GM19193 (cell line): ENCODE measurements at regions not wholly inside any gene's neighbourhood (a gene's known extent, or its start where the extent isn't known, plus 50 kb on each side); places are given as distances from the start of the nearest gene placed in this dataset.

Experiments
- POLR2A ChIP-seq: IDR thresholded peaks from 4 replicates; pipeline ENCODE4 v1.6.1; 2011; ENCODE audit not compliant: insufficient read depth, insufficient read length; ENCODE audit errors: extremely low read depth

DNA sequence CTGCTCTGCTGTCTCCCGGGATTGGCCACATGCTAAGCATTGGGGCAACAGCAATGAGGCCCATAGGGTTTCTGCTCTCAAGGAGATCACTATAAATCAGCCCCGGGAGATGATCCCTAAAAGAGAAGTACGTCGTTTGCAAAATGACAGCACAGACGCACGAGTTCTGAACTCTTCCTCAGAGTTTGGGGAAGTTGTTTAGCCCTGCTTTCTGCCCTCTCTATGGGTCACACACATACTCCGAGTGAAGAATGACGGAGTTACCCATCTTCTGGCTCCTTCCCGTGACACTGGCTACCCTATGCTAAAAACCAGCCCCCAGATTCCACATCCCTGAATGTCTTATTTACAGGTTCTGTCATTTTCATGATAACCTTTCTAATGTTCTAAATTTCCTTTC is 258.0 kb upstream of the PLEKHG7 start:
- peak; percentile 26 for TF ChIP-seq POLR2A

DNA sequence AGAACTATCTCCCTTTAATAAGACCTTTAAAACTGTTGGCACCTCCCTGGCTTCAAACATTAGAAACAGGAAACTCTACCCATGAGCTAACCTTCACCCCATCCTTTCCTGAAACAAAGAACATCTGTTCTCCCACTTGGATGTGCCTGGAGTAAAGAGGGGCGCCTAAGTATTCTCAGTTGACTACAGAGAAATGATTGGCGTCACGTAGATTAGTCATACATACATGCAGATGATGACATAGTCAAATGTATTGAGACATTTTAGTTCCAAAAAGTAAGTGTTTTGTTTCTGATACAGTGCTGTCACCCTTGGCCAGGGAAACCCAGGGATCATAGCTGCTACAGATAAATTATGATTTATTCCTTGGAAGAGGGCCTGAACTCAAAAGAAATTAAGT is 260.0 kb upstream of the PLEKHG7 start:
- TF ChIP-seq POLR2A = no peak

GRCh38 chr12:92440072-92440471 is 262.7 kb upstream of the PLEKHG7 start:
- TF ChIP-seq POLR2A = no peak

GRCh38 chr12:92439420-92439805 is 263.4 kb upstream of the PLEKHG7 start:
- no peak for TF ChIP-seq POLR2A

DNA sequence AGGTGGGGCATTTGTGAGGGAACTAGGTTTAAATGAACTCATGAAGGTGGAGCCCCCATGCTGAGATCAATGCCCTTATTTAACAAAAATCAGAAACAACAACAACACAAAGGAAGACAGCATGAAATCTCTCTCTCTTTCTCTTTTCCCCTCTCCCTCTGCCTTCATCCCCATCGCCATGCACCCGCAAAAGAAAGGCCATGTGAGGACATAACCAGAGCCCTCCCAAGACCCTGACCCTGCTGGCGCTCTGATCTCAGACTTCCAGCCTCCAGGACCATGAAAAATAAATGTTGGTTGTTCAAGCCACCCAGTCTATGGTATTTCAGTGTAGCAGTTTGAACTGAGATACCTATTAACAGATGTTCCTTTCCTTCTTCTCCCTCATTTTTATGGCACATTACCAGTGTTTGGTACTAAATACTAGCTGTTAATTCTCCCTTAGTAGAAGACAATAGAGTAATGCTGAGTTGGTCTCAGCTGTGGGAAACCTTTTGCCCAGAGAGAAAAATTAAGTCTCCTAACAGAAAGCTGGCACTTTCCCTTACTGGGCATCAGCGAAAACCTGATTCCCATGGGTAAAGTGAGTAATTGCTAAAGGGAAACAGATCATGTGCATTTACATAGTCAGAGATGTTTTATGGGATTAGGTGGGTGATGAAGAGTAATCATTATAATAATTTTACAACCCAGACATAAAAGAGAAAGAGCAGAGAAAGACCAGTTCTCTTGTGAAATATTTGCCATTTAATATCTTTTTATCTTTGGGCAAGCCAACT is 264.0 kb upstream of the PLEKHG7 start:
- no peak for TF ChIP-seq POLR2A

GRCh38 chr12:92437452-92437851 is 265.3 kb upstream of the PLEKHG7 start:
- no peak for TF ChIP-seq POLR2A

GRCh38 chr12:92436856-92437255 is 265.9 kb upstream of the PLEKHG7 start:
- no peak for TF ChIP-seq POLR2A

DNA sequence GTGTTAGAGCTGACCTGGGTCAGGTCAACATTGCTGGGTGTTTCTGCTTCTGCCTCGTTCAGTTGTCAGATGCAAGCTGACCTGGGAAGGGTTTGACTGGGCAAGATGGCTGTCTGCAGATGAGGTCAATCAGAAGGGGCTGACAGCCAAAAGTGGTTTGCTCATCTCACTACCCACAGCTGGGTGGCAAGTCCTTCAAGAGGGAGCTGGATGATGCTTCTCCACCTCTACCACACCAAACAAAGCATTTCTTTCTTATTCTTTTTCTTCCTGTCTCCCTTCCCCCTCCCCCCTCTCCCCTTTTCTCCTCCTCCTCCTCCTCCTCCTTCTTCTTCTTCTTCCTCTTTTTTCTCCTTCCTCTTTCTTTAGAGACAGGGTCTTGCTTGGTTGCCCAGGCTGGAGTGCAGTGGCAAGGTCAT is 268.2 kb upstream of the PLEKHG7 start:
- no peak for TF ChIP-seq POLR2A

DNA sequence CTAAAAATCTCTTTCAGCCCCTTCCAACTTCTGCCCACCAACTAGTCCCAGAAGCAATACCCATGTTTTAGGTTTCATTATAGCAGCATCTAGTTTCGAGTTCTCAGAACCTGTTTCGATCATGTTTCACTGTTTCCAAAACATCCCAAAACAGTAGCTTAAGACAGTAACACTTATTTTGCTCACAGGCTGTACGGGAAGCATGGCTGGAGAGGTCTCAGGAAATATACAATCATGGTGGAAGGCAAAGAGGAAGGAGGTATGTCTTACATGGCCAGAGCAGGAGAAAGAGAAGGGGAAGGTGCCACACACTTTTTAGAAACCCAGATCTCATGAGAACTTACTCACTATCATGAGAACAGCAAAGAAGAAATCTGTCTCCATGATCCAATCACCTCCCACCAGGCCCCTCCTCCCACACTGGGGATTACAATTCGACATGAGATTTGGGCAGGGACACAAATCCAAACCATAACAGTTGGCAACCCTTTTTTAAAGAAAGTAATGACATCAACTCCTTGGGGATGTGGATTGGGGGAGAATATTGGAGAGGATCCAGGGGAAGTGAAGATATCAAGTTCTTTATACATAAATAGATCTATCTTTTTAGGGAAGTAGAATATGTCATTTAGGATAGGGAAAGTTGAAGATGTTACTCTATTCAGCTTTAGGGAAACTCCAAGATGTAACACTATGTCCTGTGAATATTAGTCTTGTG is 269.9 kb upstream of the PLEKHG7 start:
- no peak for TF ChIP-seq POLR2A

DNA sequence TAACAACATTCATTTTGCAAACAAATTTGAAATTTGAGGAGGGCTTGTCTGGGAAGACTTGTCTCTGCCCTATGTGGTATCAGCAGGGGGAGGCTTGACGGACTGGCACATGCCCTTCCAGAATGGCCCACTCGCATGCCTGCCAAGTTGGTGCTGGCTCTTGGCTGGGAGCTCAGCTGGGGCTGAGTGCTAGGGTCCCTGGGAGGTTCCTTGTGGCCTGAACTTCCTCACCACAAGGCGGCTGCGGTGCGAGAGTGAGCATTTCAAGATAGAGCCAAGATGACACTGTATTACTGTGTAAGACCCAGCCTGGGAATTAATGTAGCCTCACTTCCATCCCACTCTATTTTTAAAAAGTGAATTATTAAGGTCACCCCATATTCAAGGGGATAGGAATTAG is 271.6 kb upstream of the PLEKHG7 start:
- no peak for TF ChIP-seq POLR2A

DNA sequence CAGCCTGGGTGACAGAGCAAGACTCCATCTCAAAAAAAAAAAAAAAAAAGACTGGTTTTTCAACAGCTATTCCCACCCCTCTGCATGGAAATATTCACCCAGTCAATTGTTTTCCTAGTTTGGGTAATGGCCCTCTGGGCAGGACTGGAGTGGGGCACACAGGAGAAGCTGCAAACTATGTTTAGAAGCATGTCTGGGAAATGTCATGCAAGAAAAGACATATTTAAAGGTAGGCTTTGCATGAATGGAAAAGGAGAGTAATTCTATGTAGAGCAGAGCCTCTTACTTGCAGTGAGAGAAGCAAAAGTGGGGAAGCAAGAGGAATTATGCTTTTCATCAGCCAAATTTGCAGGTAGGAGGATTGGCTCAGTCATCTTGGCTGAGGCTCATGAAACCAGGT is 276.5 kb upstream of the PLEKHG7 start:
- TF ChIP-seq POLR2A = no peak

GRCh38 chr12:92425165-92425564 is 277.6 kb upstream of the PLEKHG7 start:
- TF ChIP-seq POLR2A = no peak

DNA sequence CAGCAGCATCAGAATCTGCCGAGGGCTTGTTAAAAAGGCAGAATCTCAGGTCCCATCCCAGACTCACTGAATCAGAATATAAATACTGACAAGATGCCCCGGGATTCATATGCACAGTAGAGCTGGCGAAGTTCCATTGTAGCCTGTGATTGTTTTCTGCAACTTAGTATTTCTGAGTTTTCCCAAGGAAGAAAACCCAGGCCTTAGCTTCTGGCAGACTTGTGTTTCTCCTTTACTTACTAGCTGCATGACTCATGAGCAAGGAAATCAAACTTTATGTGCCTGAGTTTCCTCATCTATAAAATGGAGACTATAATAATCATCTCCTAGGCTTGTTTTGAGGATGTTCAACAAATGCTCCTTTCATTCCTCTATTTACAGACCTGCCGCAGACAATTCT is 278.5 kb upstream of the PLEKHG7 start:
- no peak for TF ChIP-seq POLR2A

DNA sequence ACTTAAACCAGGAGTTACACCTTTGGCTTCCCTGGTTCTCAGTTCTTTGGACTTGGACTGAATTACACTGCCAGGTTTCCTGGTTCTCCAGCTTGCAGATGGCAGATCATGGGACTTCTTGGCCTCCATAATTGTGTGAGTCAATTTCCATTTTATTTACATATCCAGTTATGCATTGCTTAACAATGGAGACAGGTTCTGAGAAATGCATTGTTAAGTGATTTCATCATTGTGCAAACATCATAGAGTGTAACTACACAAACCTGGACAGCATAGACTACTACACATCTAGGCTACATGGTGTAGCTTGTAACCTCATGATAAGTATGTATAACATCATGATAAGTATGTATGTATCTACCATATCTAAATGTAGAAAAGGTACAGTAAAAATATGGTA is 276.1 kb upstream of the BTG1 start:
- TF ChIP-seq POLR2A = no peak

GRCh38 chr12:92421042-92421441 is 275.4 kb upstream of the BTG1 start:
- TF ChIP-seq POLR2A = no peak

DNA sequence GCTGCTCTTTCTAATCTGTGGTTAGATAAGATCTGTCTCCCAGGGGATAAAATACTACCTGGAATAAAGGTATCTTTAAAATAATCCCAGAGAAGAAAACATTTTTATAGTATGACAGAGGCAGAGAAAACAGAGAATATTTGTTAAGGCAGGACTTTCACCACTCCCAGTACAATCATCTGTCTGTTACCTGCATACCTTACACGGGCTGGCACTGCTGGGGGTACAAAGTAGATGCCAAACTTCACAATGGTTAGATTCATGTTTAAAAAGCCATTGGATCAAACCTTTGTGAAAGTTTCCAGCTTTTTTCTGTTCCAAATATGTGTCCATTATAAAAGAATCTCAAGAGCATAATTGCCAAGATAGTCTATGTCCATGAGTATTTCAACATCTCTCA is 273.6 kb upstream of the BTG1 start:
- no peak for TF ChIP-seq POLR2A
